Sigmoid colon (tissue), 4 donors: ENCODE measurements at regions not wholly inside any gene's neighbourhood (a gene's known extent, or its start where the extent isn't known, plus 50 kb on each side); places are given as distances from the start of the nearest gene placed in this dataset.
"Not testable (repeated sequence)": the region's sequence is repeated elsewhere in the genome, so short reads cannot be mapped to it uniquely, and the experiment has no call there.

Source experiments
- CTCF ChIP-seq, 4 experiments: fragments of 450-650 bp in 3 of 4; fragments of 200-600 bp in 1 of 4; IDR thresholded peaks; one replicate each; pipeline ENCODE4 v1.5.1; 2016 to 2019; ENCODE audit warnings: antibody characterized with exemption in 4 of 4, mild to moderate bottlenecking in 3 of 4, moderate library complexity in 2 of 4
- EP300 ChIP-seq, 4 donors: sonication (generic); formaldehyde crosslinking; IDR thresholded peaks; one replicate each; pipeline ENCODE4 v1.6.1; 2017; ENCODE audit warnings: antibody characterized with exemption in 4 of 4
- POLR2A ChIP-seq, 2 donors: fragments of 450-650 bp; IDR thresholded peaks; one replicate each; pipeline ENCODE4 v1.6.1; 2016; ENCODE audit warnings: antibody characterized with exemption in 2 of 2, mild to moderate bottlenecking in 2 of 2, moderate library complexity in 2 of 2
- POLR2AphosphoS5 ChIP-seq, 4 donors: sonication (generic); formaldehyde crosslinking; IDR thresholded peaks; one replicate each; pipeline ENCODE4 v1.6.1; 2017; ENCODE audit warnings: antibody characterized with exemption in 4 of 4

GRCh38 chr16:86957662-86958198 is 359.5 kb downstream of the C16orf95 start:
- TF ChIP-seq POLR2AphosphoS5, CTCF, EP300, POLR2A (IDR thresholded peaks at IDR 0.05): not testable (repeated sequence)
